Endothelial cell of umbilical vein (primary cell): ENCODE measurements at regions not wholly inside any gene's neighbourhood (a gene's known extent, or its start where the extent isn't known, plus 50 kb on each side); places are given as distances from the start of the nearest gene placed in this dataset.
A peak's percentile ranks its signal among the peaks of the same experiment; 100 is the strongest.

Source experiments
- BruUV-seq: library from RNA; stranded (reverse); fragments of 400-500 nt; replicated peaks from 2 replicates; lab custom pipeline; 2021; lab: Mats Ljungman, UMichigan
- CTCF ChIA-PET: fragments of 300-600, 350-600 bp; sonication (Branson Sonifier 250); formaldehyde crosslinking; loops from one replicate; lab custom pipeline; 2021; ENCODE audit warnings: antibody characterized with exemption, inconsistent platforms; lab: Charles Lee
- POLR2A ChIA-PET: fragments of 300-600, 350-600 bp; sonication (Branson Sonifier 250); formaldehyde crosslinking; loops from one replicate; lab custom pipeline; 2021; ENCODE audit warnings: antibody characterized with exemption, inconsistent platforms; lab: Charles Lee
- DNase-seq: peaks from one replicate; pipeline ENCODE4 v3.0.0-alpha.2; 2011; ENCODE audit warnings: low read depth, low spot score
- FAIRE-seq: peaks from 2 replicates; lab custom pipeline; 2011; peaks lifted over from hg19 to GRCh38; lab: Jason Lieb, UNC
- H2AFZ ChIP-seq: 2 replicates; pipeline ENCODE4 v1.6.0; 2012; ENCODE audit warnings: low read depth, low read length, control low read depth, inconsistent platforms
- H3K27ac ChIP-seq: 2 replicates; pipeline ENCODE4 v1.5.1; 2011; ENCODE audit warnings: low read depth, mild to moderate bottlenecking, control low read depth, low read length, moderate library complexity; ENCODE audit not compliant: insufficient read depth
- H3K27me3 ChIP-seq, 2 experiments: 2 replicates each; pipeline versions ENCODE4 v1.6.0 to v1.6.1; 2011; ENCODE audit warnings: low read length in 2 of 2, mixed read lengths in 1 of 2; ENCODE audit not compliant: control insufficient read depth in 2 of 2, insufficient read depth in 2 of 2
- H3K36me3 ChIP-seq, 2 experiments: 2 replicates in 1 of 2; 3 replicates in 1 of 2; pipeline ENCODE4 v1.5.1; 2011; ENCODE audit warnings: low read length in 2 of 2, mild to moderate bottlenecking in 1 of 2, moderate library complexity in 1 of 2; ENCODE audit not compliant: control insufficient read depth in 2 of 2, insufficient read depth in 2 of 2; ENCODE audit errors: extremely low read depth in 1 of 2
- H3K4me1 ChIP-seq: 3 replicates; pipeline ENCODE4 v1.5.1; 2011; ENCODE audit warnings: mild to moderate bottlenecking, low read length; ENCODE audit not compliant: control insufficient read depth, insufficient read depth; ENCODE audit errors: extremely low read depth
- H3K4me2 ChIP-seq: 2 replicates; pipeline ENCODE4 v1.6.1; 2011; ENCODE audit warnings: low read length, control low read depth, mixed read lengths; ENCODE audit not compliant: insufficient read depth
- H3K4me3 ChIP-seq, 3 experiments: fragments of 200-600 bp in 1 of 3; sonication (generic), shearing (Covaris generic) in 1 of 3; replicated peaks in 1 of 3; 2 replicates each; pipeline ENCODE4 v1.5.1; 2011 to 2016; ENCODE audit warnings: control low read depth in 3 of 3, low read length in 3 of 3, mild to moderate bottlenecking in 2 of 3, inconsistent platforms in 1 of 3, low read depth in 1 of 3, moderate library complexity in 1 of 3; ENCODE audit not compliant: insufficient read depth in 1 of 3
- H3K79me2 ChIP-seq: 2 replicates; pipeline ENCODE4 v1.6.0; 2012; ENCODE audit warnings: low read length, inconsistent platforms; ENCODE audit not compliant: control insufficient read depth, insufficient read depth
- H3K9ac ChIP-seq: replicated peaks from 2 replicates; pipeline ENCODE3; 2011; ENCODE audit warnings: low read length, control low read depth; ENCODE audit not compliant: insufficient read depth; ENCODE audit errors: extremely low read depth
- H3K9me1 ChIP-seq: replicated peaks from 3 replicates; pipeline ENCODE4 v1.6.0; 2011; ENCODE audit warnings: mild to moderate bottlenecking, low read length; ENCODE audit not compliant: control insufficient read depth, insufficient read depth; ENCODE audit errors: extremely low read depth
- H3K9me3 ChIP-seq: replicated peaks from 2 replicates; pipeline ENCODE4 v1.5.1; 2012; ENCODE audit warnings: low read length, inconsistent platforms; ENCODE audit not compliant: control insufficient read depth, insufficient read depth
- H4K20me1 ChIP-seq: replicated peaks from 2 replicates; pipeline ENCODE3; 2011; ENCODE audit warnings: mild to moderate bottlenecking, low read length; ENCODE audit not compliant: control insufficient read depth, insufficient read depth; ENCODE audit errors: extremely low read depth
- FOS ChIP-seq: IDR thresholded peaks from 2 replicates; pipeline ENCODE4 v1.6.1; 2011; ENCODE audit warnings: mild to moderate bottlenecking, low read length, moderate library complexity, borderline replicate concordance; ENCODE audit not compliant: insufficient read depth
- GATA2 ChIP-seq: IDR thresholded peaks from 2 replicates; pipeline ENCODE4 v1.7.0; 2011; ENCODE audit warnings: low read depth, mild to moderate bottlenecking, moderate library complexity, mixed read lengths, low read length; ENCODE audit not compliant: insufficient read length, insufficient read depth
- JUN ChIP-seq: IDR thresholded peaks from 2 replicates; pipeline ENCODE4 v1.6.1; 2011; ENCODE audit warnings: borderline replicate concordance, low read depth; ENCODE audit not compliant: insufficient read length, insufficient read depth
- MYC ChIP-seq: IDR thresholded peaks from one replicate; pipeline ENCODE4 v1.6.1; 2011; ENCODE audit warnings: mild to moderate bottlenecking, low read depth, low read length
- POLR2A ChIP-seq: IDR thresholded peaks from 2 replicates; pipeline ENCODE4 v1.6.1; 2012; ENCODE audit warnings: low read depth, mild to moderate bottlenecking, control low read depth, low read length
- dilution Hi-C: fragments of 300-500 bp; cut with MboI; formaldehyde crosslinking; loops from one replicate; pipeline ENCODE4 v1.15.0; 2019; ENCODE audit warnings: low sequenced_read_pairs; ENCODE audit not compliant: extremely low pct_ligation_motif_present
- intact Hi-C: fragments of 100-400 bp; cut with micrococcal nuclease; formaldehyde crosslinking; loops from one replicate; pipeline ENCODE4 v1.10.0; 2022
- TF ChIP-seq, protein P1 (sequence below), 2 donors: IDR thresholded peaks; 1 replicate in 1 of 2; 2 replicates in 1 of 2; pipeline ENCODE4 v1.5.1; 2011; ENCODE audit warnings: low read length in 2 of 2, mild to moderate bottlenecking in 2 of 2, moderate library complexity in 2 of 2, control low read depth in 1 of 2, inconsistent platforms in 1 of 2, low read depth in 1 of 2; ENCODE audit not compliant: insufficient read depth in 1 of 2; ENCODE audit errors: extremely low read depth in 1 of 2

DNA sequence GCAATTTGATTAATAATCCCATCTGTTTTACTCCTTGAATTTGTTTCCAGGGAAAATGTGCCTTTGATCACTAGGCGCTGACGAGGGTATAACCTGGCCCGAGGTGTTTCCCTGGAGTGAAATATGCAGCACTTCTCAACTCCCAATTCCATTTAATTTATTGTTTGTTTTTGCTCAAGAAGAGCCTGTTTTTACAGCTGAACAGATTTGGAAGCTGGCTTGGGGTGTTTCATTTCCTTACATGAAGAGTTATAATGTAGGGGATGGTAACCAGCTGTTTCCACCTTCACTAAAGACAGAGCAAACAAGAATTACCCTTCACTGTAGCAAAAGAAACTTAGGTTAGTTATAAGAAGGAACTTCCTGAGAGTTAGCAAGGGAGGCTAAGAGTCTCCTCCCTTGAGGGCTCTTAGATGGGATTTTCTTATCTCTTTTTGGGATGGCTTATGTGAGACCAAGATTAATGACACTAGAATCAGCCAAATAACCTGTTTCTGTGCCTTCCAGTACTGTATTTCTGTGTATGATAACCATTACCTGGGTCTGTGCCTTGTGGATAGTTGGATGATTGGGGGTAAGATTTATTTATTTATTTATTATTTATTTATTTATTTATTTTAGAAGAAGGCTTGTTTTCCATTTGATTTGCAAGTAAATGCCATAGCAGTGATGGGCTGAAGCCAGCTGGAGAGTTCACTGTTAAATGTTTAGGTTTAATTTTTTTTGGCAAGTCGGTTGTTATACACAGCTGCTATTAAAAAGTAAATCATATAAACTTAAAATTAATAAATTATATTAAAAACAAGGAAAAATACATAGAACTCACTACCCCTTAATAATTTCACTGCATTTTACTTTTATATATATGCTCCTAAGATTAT, 162.2 kb upstream of the BMP2 start:
- no peak for TF ChIP-seq GATA2
- no peak for TF ChIP-seq MYC
- TF ChIP-seq FOS, result no peak
- TF ChIP-seq, protein P1, sequence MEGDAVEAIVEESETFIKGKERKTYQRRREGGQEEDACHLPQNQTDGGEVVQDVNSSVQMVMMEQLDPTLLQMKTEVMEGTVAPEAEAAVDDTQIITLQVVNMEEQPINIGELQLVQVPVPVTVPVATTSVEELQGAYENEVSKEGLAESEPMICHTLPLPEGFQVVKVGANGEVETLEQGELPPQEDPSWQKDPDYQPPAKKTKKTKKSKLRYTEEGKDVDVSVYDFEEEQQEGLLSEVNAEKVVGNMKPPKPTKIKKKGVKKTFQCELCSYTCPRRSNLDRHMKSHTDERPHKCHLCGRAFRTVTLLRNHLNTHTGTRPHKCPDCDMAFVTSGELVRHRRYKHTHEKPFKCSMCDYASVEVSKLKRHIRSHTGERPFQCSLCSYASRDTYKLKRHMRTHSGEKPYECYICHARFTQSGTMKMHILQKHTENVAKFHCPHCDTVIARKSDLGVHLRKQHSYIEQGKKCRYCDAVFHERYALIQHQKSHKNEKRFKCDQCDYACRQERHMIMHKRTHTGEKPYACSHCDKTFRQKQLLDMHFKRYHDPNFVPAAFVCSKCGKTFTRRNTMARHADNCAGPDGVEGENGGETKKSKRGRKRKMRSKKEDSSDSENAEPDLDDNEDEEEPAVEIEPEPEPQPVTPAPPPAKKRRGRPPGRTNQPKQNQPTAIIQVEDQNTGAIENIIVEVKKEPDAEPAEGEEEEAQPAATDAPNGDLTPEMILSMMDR (IDR thresholded peaks at IDR 0.05; ENCODE audit: extremely low read depth in 1 of 2, insufficient read depth in 1 of 2, low read depth in 1 of 2, low read length in 2 of 2), result no peak
- no peak for TF ChIP-seq JUN
- no peak for TF ChIP-seq POLR2A
- intact Hi-C loops (no loop called here), dilution Hi-C loops (no loop called here)
- no peaks in the 10 kb centered on the region for H3K4me1 ChIP-seq
- POLR2A ChIA-PET, result no interaction called here
- no peaks in the 10 kb centered on the region for H3K79me2 ChIP-seq
- no peaks in the 10 kb centered on the region for H3K36me3 ChIP-seq
- H3K27ac ChIP-seq, result no peak overlapping the region
- H3K9me3 ChIP-seq, result no peaks in the 10 kb centered on the region
- H3K9ac ChIP-seq, result no peak overlapping the region
- no peaks in the 10 kb centered on the region for H4K20me1 ChIP-seq
- H3K4me2 ChIP-seq, result no peak overlapping the region
- no peak overlapping the region for H3K4me3 ChIP-seq
- no peaks in the 10 kb centered on the region for H3K9me1 ChIP-seq
- no peak overlapping the region for H2AFZ ChIP-seq
- FAIRE-seq, result no peak
- H3K27me3 ChIP-seq, result peaks cover 2 to 3% of the 10 kb centered on the region in 2 experiments
- no TSS peak for BruUV-seq
- CTCF ChIA-PET, result no interaction called here
- peak; percentile 28 for DNase-seq
